Suppressor macrophage treated with lipopolysaccharide for 1 hour (primary cell): ENCODE measurements at regions not wholly inside any gene's neighbourhood (a gene's known extent, or its start where the extent isn't known, plus 50 kb on each side); places are given as distances from the start of the nearest gene placed in this dataset.

Source experiments
- DNase-seq, 3 donors: peaks; one replicate each; pipeline ENCODE4 v3.0.0-alpha.2; 2020 to 2022

- no peak for DNase-seq
Measured at GRCh38 chr15:35151381-35151780, 66.3 kb upstream of the NANOGP8 start.

GRCh38 chr15:35150361-35150760 lies 65.3 kb upstream of the NANOGP8 start:
- DNase-seq = no peak

- DNase-seq = no peak
Measured at GRCh38 chr15:35145336-35145735, 60.2 kb upstream of the NANOGP8 start.

- no peak for DNase-seq
Measured at GRCh38 chr15:35142578-35142977, 57.5 kb upstream of the NANOGP8 start.

GRCh38 chr15:35141743-35142471 lies 56.8 kb upstream of the NANOGP8 start:
- peak; percentile 8 to 50 (median 44) for DNase-seq

GRCh38 chr15:35139822-35140221 lies 54.7 kb upstream of the NANOGP8 start:
- no peak for DNase-seq

GRCh38 chr15:35137190-35137574 lies 52.1 kb upstream of the NANOGP8 start:
- DNase-seq = no peak

- DNase-seq = no peak
Measured at GRCh38 chr15:35136321-35137189, 51.5 kb upstream of the NANOGP8 start.
